ENCODE measurements at regions not wholly inside any gene's neighbourhood (a gene's known extent, or its start where the extent isn't known, plus 50 kb on each side); places are given as distances from the start of the nearest gene placed in this dataset.

- TF ChIP-seq CTCF (conservative IDR thresholded peaks at IDR 0.05; ENCODE audit: low read depth, low read length) (no peak), EZH2phosphoT487 (IDR thresholded peaks at IDR 0.05; ENCODE audit: borderline replicate concordance, low read length) (no peak), EZH2 (IDR thresholded peaks at IDR 0.05; ENCODE audit: low read length, unreplicated experiment) (no peak)
Measured at GRCh38 chr20:1735417-1736089, 78.0 kb upstream of the SIRPG start.

Data from PC-3 (cell line).